Suprapubic skin (tissue), 3 donors: ENCODE measurements at regions not wholly inside any gene's neighbourhood (a gene's known extent, or its start where the extent isn't known, plus 50 kb on each side); places are given as distances from the start of the nearest gene placed in this dataset.

ENCODE experiments used
- CTCF ChIP-seq, 2 donors: fragments of 200-600 bp in 1 of 2; fragments of 450-650 bp in 1 of 2; sonication (generic) in 1 of 2; IDR thresholded peaks; one replicate each; pipeline ENCODE4 v1.5.1; 2016 to 2019; ENCODE audit warnings: antibody characterized with exemption in 2 of 2, mild to moderate bottlenecking in 1 of 2, moderate library complexity in 1 of 2
- POLR2A ChIP-seq, 2 donors: fragments of 450-650 bp; IDR thresholded peaks; one replicate each; pipeline ENCODE4 v1.6.1; 2017; ENCODE audit warnings: antibody characterized with exemption in 2 of 2, mild to moderate bottlenecking in 2 of 2, moderate library complexity in 2 of 2

- TF ChIP-seq CTCF (IDR thresholded peaks at IDR 0.05) (no peak), POLR2A (IDR thresholded peaks at IDR 0.05) (no peak)
Measured at GRCh38 chr5:57822651-57823050, 340.0 kb upstream of the ACTBL2 start.
